Activated naive CD4-positive, alpha-beta T cell treated with Interleukin-2 at 50 U/mL for 16 hours (primary cell): ENCODE measurements at regions not wholly inside any gene's neighbourhood (a gene's known extent, or its start where the extent isn't known, plus 50 kb on each side); places are given as distances from the start of the nearest gene placed in this dataset.

Experiments
- DNase-seq: peaks from one replicate; pipeline ENCODE4 v3.0.0-alpha.2; 2020

DNA sequence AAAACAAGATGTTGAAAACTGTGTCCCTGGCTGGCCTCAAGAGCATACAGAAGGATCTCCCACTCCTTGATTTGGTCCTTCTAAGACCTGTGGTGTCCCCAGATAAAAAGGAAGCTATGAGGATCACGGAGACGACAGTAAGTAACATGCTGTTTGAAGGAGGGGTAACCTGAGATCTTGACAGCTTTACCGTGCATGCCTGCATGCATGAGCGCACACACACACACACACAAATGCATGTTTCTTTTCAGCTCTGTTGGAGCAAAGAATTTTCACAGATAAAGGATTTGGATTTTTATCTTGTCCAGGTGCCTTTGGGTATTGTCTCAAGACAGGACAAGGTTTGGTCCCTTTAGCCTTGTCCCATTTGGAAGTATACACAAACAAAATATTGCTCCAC, 411.6 kb upstream of the CCDC196 start:
- DNase-seq = no peak

DNA sequence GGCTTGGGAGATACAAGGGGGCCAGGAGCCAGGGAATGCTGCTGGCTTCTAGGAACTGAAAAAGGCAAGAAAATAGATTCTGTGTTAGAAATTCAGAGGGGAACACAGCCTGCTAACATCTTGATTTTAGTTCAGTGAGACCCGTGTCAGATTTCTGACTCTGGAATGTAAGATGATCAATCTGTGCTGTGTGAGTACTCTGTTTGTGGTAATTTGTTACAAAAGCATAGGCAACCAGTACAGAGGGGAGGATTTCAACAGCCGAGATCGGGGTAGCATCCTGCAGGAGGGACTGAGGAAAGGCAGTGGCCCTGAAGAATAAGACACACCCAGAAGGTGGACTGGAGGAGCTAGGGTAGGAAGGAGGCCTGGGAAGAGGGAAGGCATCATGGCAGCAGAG, 410.0 kb upstream of the CCDC196 start:
- no peak for DNase-seq

DNA sequence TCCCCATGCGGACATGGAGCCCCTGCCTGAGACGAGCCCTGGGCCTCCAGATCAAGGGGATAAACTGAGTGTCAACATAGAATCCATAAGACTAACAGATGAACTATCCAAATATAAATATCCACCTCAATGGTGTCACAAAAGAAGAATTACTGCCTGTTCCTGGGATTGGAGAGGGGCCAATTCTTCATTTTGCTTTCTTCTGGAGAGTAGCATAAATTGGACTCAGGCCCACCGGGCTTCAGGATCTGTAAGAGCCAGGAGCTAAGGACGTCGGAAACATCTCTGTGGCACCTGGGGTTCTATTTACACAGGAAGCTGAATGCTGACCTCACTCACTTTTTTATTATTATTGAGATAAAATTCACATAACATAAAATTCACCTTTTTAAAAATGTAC, 408.2 kb upstream of the CCDC196 start:
- DNase-seq = no peak

DNA sequence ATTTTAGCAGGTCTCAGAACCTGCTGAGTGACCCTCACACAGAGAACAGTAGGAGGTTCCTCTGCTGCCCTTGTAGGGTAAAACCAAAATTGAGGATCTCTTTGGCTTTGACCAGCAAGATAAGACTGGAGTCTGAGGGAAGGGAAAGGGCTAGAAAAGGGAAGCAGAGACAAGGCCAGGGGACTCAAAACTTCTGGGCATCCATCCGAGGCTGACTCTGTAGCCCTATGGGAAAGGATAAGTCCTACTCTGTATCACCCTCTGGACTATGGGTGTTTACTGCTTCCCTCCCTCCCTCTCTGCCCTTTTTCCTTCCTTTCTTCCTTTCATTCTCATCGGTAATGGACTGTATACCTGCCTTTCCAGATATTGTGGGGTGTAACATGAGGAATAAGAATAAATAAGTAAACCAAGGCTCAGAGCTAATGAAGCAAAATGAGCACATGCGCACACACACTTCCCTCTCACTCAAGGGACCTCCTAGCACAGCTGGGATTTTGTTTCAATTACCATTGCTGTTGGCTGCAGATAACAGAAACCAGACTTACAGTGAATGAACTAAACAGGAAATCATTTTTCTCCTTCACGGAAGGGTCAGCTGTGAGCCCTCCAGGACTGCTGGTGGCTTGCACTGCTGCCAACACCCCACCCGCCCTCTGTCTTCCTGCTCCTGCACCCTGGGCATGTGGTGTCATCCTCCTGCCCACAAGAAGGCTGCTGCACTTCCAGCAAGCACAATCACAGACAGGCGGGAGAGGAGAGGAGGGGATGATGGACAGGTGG, 404.4 kb upstream of the CCDC196 start:
- DNase-seq = no peak

DNA sequence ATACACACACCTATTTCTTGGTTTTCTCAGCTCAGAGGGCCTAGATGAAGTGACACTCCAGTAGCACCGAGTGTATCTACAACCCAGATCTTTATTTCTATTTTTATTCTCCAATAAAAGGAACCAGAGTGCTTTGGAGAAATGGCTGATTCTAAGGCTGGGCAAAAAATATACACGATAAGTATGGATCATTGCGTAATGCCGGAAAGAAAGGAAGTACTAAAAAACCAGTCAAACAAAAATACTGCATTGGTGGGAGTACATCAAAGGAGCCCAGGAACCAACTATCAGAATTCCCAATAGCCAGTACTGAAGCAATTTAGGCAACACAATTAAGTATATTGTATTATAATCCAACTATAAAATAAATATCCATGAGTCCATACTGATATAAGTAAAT, 400.9 kb upstream of the CCDC196 start:
- no peak for DNase-seq

DNA sequence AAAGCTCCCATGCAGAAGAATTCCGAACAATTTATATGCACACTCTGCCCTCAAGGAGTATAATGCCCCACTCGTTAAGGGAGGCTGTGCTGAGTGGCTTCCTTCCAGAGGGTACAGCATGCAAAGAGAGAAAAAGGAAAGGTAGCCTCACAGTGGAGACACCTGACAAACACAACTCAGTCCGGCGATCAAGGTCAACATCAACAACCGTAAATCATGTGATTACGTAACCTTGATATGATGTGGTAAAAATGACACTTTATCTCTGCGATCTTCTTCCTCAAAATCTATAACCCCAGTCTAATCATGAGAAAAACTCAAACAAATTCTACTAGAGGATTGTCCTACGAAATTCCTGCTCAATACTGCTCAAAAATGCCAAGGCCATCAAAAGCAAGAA, 400.5 kb upstream of the CCDC196 start:
- DNase-seq = no peak

DNA sequence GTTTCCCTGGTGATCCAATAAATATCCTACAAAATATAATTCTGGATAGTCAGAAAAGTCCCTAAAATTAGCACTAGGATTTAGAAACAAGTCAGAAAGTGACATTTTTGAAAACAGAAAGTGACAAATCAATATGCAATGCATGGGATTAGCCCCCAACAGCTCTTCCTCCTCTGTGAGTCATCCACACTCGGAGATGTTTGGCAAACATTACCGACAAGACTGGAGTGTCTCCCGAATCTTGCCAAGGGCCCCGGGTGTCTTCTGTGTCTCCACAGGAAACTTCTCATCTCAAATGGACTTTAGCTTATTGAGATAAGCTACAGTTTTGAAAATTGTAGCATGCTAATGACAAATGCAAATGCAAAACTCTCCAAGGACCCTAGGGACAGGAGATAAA, 398.9 kb upstream of the CCDC196 start:
- DNase-seq = no peak

DNA sequence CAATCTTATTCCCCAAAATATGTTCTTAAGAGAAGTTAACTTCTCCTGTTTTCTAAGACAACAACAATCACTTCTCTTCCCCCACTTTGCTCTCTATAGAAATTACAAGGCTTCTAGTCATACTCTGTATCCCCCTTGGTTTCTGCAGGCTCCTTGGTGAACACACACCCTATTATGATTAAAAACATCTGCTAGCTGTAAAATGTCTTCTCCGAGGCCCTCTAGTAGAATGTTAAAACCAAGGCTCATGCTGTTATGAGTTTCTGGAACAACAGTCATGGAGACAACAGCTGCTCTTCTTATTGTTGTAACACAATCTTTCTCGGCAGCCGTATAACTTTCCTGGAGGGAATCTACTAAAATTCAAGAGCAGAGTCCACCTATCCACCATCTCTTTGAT, 397.5 kb upstream of the CCDC196 start:
- no peak for DNase-seq

DNA sequence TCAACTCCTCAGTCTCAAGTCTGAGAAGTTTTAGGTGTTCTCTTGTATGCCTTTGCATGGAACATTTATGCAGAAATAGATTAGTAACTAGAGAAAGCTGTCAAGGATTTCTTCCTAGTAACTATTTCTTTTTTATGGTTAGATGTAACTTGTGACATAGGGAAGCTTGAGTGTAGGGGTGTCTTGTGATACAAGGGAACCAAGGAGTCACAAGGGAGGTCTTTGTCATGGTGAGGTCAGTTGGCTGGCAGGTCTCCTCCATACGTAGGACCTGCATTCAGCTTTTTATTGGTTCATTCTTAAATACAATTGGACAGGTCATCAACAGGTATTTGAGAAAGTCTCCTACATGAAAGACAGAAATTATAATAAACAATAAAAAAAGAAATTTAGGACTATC, 394.0 kb upstream of the CCDC196 start:
- DNase-seq = no peak

DNA sequence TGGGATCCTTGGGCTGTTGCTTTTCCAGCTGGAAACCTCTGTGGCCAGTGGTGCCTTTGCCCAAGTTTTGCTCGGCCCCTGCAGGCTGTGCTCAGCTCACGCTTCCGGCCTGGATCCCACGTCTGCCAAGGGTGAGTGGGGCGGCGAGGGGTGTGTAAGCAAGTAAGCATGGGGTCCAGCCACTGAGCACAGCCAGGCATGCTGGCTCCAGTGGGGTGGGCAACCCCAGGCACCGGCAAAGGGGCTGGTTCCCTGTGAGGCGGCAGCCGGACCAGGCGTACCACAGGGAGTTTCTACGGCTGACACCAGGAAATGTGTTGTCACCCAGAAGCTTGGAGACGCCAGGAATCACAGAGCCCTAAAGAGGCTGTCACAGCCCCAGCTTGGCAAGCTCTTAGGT, 393.4 kb upstream of the CCDC196 start:
- no peak for DNase-seq

DNA sequence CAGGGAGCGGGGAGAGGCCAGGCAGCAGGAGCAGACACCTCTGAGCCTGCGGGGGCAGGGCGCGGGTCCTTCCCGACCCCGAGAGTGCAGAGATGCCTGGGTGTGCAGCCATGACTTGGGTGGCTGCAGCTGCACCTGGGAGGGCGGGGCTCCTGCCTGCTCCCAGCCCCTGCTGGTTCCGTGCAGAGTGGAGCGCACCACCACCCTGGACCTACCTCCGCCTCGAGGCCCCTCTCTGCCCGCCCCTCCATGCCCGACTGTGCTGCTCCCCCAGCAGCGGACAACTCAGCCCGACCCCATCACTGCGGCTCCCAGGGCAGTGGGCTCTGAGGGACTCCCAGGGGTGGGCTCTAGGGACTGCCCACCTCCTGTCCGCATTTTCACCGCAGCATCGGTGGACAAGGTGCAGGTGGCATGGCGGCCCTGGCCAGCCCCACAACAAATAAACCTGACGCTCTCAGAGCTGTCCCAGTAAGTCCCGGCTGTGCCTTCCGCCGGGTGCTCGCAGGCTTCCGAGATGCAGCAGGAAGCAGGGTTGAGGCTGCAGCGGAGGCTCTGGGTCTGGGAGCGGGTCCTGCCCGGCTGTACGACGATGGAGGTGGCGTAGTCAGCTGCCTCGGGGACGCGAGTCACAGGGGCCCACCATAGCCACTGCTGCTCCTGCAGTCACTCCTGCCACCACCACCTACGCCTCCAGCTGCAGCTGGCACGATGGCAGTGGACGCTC, 392.0 kb upstream of the CCDC196 start:
- no peak for DNase-seq

DNA sequence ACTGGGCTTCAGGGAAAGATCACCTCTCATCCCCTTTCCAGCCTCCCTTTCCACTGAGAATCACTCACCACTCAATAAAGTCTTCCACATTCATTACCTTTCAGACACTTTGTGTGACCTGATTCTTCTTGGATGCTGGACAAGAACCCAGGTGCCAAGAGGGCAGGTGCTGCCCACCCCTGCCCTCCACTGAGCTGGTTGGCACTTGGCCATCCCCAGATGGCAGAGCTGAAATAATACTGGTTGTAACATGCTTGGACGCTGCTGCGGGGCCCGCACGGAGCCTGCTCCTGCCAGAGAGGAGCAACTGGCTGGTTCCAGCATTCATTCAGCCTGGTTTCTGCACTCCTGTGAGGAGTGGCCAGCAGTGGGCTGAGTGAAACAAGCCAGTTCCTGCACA, 386.7 kb upstream of the CCDC196 start:
- no peak for DNase-seq

DNA sequence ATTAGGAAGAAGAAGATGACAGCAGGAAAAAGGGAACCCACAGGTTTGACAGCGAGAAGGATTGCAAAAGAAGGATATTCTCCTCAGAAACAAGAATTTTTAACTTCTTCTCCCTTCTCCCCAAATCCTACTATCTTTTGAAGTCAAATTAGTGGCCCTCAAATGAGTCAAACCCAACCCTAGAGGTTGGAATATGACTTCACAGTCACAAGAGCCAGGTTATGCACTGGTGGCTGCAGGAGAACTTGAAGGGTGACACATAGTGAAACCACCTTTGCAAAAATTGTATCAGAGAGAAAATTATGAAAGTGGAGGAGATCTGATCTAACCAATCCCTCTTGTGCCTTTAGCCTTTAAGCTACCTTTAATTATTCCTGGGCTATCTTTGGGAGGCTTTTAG, 386.2 kb upstream of the CCDC196 start:
- DNase-seq = no peak

DNA sequence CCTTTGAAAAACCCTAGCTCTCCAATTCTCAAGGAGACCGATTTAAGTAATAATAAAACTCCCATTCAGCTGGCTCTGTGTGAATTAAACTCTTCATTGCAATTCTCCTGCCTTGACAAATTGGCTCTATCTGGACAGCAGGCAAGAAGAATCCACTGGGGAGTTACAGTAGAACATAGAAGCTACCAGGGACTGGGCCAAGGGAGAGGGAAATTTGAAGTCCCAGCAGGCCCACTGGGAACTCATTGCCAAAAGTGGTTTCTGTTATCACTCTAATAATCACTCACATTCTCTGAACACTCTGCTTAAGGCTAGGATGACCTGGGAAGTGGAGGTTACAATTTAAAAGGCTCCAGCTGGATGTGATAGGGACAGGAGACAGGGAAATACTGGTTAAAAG, 384.5 kb upstream of the CCDC196 start:
- no peak for DNase-seq

DNA sequence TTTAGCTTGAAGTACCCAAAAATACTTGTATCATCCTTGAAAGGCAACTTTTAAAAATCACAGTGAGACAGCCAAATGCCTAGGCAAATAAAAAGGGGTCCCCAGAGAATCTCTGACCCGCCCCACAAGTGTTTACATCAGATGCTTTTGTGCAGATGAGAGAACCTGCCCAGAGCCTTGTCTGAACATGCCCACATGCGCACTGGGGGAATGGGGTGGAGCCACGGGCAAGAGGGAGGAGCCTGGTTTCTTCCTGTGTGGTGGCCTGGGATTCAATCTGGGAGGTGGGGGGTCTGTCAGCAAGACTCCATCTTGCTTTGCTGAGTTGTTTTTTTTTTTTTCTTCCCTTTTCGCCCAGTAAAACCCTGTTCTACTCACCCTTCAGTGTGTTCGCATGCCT, 381.7 kb upstream of the CCDC196 start:
- no peak for DNase-seq

DNA sequence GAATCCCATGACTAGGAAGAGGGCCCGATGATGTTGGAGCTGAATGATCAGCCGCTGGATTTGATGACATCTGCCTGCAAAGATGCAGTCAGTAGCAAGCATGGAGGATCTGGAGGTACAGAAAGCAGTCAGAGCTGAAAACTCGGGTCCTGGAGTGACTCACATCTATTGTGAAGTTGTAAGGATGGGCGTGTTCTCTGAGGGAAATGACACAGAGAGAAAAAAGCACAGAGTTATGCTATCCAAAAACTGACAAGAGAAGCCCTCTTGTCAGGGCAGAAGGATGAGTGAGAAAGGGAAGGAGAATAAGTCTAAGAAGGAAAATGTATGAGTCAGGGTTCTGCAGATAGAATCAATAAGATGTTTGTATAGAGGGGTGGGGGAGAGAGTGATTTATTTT, 380.4 kb upstream of the CCDC196 start:
- no peak for DNase-seq

DNA sequence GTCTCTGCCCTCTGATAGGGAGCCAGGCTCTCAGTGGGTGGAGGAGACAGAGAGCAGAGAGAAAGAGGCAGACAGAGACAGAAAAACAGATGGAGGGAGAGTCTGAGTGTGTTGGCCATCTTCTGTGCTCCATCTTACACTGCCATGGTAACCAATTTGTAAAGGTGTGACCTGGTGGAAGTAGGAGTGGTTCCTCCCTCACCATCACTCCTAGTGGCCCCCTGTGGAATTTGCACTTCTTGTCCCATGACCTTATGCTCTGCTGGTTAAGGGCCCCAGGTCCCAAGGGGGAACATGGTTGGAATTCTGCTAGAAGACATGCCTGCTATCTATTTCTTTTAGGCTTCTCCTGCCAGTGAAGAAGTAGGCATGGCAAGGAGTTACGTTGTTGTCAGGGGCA, 376.7 kb upstream of the CCDC196 start:
- DNase-seq = no peak

DNA sequence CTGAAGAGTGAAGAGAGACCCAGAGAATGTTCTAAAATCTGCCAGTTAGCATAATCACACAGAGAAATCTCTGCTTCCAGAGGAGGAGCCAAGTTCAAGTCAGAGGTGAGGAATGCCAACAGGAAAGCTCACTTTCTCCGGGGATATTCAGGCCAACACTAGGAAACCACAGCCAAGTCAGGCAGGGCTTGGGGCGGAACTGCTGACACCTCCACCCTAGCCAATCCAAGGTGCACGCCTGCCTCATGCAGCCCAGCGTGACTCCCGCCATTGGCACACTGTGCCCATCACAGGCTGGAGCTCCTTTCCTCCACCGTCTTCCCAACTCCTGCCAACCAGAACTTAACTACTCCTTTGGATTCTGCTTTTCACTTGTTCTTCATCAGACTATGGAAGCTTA, 374.3 kb upstream of the CCDC196 start:
- DNase-seq = no peak

DNA sequence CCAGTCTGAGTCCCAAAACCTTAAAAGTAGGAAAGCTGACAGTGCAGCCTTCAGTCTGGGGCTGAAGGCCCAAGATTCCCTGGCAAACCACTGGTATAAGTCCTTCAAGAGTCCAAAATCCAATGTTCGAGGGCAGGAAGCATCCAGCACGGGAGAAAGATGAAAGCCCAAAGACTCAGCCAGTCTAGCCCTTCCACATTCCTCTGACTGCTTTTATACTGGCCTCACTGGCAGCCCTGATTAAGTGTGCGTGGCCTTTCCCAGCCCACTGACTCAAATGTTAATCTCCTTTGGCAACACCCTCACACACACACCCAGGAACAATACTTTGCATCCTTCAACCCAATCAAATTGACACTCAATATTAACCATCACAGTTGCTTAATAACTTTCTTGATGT, 372.1 kb upstream of the CCDC196 start:
- no peak for DNase-seq

DNA sequence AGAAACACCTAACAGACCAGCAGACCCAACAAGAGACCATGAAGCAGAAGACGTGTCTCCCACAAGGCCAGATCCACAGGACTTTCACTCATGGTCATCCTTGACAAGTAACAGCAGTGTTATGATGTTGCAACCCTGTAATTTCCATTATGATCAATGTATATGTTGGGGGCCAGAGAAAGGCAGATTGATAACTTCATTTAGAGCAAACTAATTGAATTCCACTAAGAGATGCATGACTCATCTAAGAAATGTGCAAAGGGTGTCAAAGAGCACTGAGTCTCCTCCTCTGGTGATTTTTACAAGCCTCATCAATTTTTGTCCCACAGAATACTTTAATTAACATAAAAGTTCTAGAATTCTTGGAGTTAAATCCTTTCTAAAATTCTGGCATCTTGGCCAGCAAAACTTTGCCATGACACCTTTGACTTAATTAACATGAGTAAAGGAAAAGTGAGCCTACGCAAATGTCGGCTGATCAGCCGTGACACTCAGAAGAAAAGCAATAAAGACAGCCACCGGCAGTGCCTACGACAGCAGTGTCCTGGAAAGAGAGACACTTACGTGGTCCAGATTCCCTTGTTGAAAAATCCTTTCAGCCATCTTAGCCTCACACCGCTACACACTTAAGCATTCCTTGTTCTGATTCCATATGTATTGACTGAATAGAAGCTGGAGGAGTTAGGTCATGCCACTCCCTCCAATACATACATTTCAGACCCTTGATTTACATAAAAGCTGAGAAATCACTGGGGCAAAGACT, 370.2 kb upstream of the CCDC196 start:
- no peak for DNase-seq

DNA sequence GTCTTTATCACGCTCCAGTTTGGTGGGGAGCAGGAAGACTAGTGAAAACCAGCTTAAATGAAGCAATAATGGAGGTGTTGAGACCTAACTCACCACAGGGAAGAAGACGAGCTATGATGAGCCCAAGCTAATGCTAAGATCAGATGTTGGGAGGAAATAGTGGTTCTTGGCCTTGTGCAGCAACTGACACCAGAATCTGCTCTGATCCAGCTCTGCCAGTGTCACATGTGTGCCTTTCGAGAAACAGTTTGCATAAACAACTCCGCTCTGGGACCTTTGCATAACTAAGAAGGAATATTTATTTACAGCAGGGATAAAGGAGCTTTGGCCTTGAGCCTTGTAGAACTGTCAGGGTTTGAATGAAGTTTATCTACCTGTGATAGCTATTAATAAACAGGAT, 369.4 kb upstream of the CCDC196 start:
- no peak for DNase-seq

DNA sequence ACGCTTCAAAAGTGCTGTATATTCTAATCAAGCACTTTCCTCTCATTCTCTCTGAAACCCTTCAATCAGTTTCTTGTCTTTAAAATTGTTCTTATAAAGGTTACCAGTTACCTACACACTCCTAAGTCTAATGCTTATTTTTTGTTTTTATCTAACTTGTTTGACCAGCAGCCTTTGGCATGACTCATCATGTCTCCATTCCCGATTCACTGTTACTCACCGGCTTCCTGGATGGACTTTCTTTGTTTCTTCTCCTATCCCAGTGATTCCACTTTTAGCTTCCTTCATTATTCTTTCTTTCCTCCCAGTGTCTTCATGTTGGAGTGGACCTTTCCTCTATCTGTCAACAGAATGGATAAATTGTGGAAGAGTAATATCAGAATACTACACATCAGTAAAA, 368.6 kb upstream of the CCDC196 start:
- DNase-seq = no peak

DNA sequence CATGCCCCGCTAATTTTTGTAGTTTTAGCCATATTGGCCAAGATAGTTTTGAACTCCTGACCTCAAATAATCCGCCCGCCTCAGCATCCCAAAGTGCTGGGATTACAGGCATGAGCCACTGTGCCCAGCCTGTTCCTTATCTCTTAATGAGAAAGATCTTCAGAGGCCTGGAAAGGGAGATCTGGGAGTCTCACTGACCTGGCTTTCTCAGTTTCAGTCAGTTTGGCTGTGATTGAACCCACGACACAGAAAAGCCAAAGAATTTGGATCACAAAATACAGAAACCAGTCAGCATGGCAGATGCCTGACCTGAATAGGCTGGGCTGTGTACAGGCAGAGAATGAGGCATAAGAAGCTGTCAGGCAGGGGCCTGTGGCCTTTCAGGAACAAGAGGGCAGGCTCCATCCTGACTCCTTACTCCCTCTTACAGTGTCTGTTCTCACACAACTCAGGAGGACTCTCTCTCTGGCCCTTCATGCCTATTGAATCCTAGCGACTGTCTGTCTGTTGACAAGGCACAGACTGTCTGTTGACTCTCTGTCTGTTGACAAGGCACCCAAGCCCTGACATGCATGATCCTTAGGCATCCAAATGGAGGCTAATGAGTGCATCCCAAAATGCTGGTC, 366.5 kb upstream of the CCDC196 start:
- no peak for DNase-seq

DNA sequence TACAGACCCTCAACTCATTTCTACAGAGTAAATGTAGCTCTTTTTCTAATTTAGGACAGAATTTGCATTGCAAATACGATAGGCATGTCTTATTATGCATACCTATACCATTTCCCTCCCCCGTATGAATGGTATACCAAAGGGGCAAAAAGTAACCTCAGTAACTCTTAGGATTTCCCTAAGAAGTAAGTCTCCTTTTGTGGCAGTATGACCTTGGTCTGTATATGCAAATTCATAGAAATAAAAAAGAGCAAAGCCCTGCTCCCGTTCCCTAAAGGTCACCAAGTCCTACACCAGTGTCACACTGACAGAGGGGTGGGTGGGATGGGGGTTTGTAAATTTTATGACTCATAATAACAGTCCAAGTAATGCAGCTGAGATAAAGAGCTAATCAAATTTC, 365.8 kb upstream of the CCDC196 start:
- DNase-seq = no peak
